HCT116 (cell line): ENCODE measurements at regions not wholly inside any gene's neighbourhood (a gene's known extent, or its start where the extent isn't known, plus 50 kb on each side); places are given as distances from the start of the nearest gene placed in this dataset.
"Not testable (repeated sequence)": the region's sequence is repeated elsewhere in the genome, so short reads cannot be mapped to it uniquely, and the experiment has no call there.

ENCODE experiments used
- CEBPB ChIP-seq: IDR thresholded peaks from 2 replicates; pipeline ENCODE4 v1.6.1; 2012; ENCODE audit warnings: low read depth
- EGR1 ChIP-seq: IDR thresholded peaks from 2 replicates; pipeline ENCODE4 v1.6.1; 2012; ENCODE audit warnings: low read depth
- ELF1 ChIP-seq: IDR thresholded peaks from 2 replicates; pipeline ENCODE4 v1.6.1; 2012; ENCODE audit warnings: low read depth, borderline replicate concordance
- EZH2 ChIP-seq: fragments of 200-600 bp; sonication (generic); IDR thresholded peaks from 2 replicates; pipeline ENCODE4 v1.6.1; 2017; ENCODE audit warnings: antibody characterized with exemption, mixed run types
- EZH2phosphoT487 ChIP-seq: fragments of 200-600 bp; IDR thresholded peaks from 2 replicates; pipeline ENCODE4 v1.6.1; 2018; ENCODE audit warnings: antibody characterized with exemption, borderline replicate concordance
- FOSL1 ChIP-seq: IDR thresholded peaks from 2 replicates; pipeline ENCODE4 v1.6.1; 2012; ENCODE audit warnings: low read depth
- JUND ChIP-seq: IDR thresholded peaks from 2 replicates; pipeline ENCODE4 v1.6.1; 2012
- MAX ChIP-seq: IDR thresholded peaks from 2 replicates; pipeline ENCODE4 v1.6.1; 2012
- POLR2A ChIP-seq: IDR thresholded peaks from 2 replicates; pipeline ENCODE4 v1.7.0; 2011; ENCODE audit warnings: borderline replicate concordance; ENCODE audit not compliant: insufficient read depth, insufficient read length; ENCODE audit errors: extremely low read depth
- POLR2AphosphoS5 ChIP-seq: IDR thresholded peaks from 2 replicates; pipeline ENCODE4 v1.6.1; 2011; ENCODE audit warnings: mild to moderate bottlenecking, low read depth, low read length, moderate library complexity
- SRF ChIP-seq: IDR thresholded peaks from 2 replicates; pipeline ENCODE4 v1.6.1; 2012; ENCODE audit warnings: low read depth
- TF ChIP-seq, protein P1 (sequence below), 3 experiments: fragments of 200-600 bp in 1 of 3; sonication (generic) in 1 of 3; IDR thresholded peaks in 2 of 3; conservative IDR thresholded peaks in 1 of 3; 2 replicates each; pipeline ENCODE4 v1.5.1; 2012 to 2017; ENCODE audit warnings: low read depth in 2 of 3, low read length in 2 of 3, antibody characterized with exemption in 1 of 3, borderline replicate concordance in 1 of 3, control low read depth in 1 of 3, mild to moderate bottlenecking in 1 of 3, mixed read lengths in 1 of 3, mixed run types in 1 of 3, moderate library complexity in 1 of 3; ENCODE audit not compliant: insufficient read depth in 1 of 3
- TF ChIP-seq, protein P2 (sequence below): IDR thresholded peaks from 2 replicates; pipeline ENCODE4 v1.6.1; 2012; ENCODE audit warnings: low read depth

- TF ChIP-seq EZH2, CEBPB, POLR2AphosphoS5, POLR2A, ELF1, SRF, JUND, FOSL1, EZH2phosphoT487, MAX, EGR1: not testable (repeated sequence)
- TF ChIP-seq, protein P1, sequence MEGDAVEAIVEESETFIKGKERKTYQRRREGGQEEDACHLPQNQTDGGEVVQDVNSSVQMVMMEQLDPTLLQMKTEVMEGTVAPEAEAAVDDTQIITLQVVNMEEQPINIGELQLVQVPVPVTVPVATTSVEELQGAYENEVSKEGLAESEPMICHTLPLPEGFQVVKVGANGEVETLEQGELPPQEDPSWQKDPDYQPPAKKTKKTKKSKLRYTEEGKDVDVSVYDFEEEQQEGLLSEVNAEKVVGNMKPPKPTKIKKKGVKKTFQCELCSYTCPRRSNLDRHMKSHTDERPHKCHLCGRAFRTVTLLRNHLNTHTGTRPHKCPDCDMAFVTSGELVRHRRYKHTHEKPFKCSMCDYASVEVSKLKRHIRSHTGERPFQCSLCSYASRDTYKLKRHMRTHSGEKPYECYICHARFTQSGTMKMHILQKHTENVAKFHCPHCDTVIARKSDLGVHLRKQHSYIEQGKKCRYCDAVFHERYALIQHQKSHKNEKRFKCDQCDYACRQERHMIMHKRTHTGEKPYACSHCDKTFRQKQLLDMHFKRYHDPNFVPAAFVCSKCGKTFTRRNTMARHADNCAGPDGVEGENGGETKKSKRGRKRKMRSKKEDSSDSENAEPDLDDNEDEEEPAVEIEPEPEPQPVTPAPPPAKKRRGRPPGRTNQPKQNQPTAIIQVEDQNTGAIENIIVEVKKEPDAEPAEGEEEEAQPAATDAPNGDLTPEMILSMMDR (IDR thresholded peaks at IDR 0.05 in 2 of 3, conservative IDR thresholded peaks at IDR 0.05 in 1 of 3; ENCODE audit: borderline replicate concordance in 1 of 3, insufficient read depth in 1 of 3, low read depth in 2 of 3, low read length in 2 of 3) = not testable (repeated sequence)
- TF ChIP-seq, protein P2, sequence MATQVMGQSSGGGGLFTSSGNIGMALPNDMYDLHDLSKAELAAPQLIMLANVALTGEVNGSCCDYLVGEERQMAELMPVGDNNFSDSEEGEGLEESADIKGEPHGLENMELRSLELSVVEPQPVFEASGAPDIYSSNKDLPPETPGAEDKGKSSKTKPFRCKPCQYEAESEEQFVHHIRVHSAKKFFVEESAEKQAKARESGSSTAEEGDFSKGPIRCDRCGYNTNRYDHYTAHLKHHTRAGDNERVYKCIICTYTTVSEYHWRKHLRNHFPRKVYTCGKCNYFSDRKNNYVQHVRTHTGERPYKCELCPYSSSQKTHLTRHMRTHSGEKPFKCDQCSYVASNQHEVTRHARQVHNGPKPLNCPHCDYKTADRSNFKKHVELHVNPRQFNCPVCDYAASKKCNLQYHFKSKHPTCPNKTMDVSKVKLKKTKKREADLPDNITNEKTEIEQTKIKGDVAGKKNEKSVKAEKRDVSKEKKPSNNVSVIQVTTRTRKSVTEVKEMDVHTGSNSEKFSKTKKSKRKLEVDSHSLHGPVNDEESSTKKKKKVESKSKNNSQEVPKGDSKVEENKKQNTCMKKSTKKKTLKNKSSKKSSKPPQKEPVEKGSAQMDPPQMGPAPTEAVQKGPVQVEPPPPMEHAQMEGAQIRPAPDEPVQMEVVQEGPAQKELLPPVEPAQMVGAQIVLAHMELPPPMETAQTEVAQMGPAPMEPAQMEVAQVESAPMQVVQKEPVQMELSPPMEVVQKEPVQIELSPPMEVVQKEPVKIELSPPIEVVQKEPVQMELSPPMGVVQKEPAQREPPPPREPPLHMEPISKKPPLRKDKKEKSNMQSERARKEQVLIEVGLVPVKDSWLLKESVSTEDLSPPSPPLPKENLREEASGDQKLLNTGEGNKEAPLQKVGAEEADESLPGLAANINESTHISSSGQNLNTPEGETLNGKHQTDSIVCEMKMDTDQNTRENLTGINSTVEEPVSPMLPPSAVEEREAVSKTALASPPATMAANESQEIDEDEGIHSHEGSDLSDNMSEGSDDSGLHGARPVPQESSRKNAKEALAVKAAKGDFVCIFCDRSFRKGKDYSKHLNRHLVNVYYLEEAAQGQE = not testable (repeated sequence)
Measured at GRCh38 chr14:105705512-105705861, 179.1 kb downstream of the TMEM121 start.
